OCI-LY7 (cell line): ENCODE measurements at regions not wholly inside any gene's neighbourhood (a gene's known extent, or its start where the extent isn't known, plus 50 kb on each side); places are given as distances from the start of the nearest gene placed in this dataset.

Experiments
- BruUV-seq: library from RNA; stranded (reverse); fragments of 400-500 nt; replicated peaks from 2 replicates; lab custom pipeline; 2021; lab: Mats Ljungman, UMichigan
- CTCF ChIA-PET: fragments of 300-600 bp; sonication (Branson Sonifier 250); formaldehyde crosslinking; loops from one replicate; lab custom pipeline; 2022; ENCODE audit warnings: antibody characterized with exemption; ENCODE audit not compliant: unreplicated experiment; lab: Charles Lee
- POLR2A ChIA-PET: fragments of 300-600 bp; sonication (Branson Sonifier 250); formaldehyde crosslinking; loops from one replicate; lab custom pipeline; 2022; ENCODE audit warnings: antibody characterized with exemption; lab: Charles Lee
- DNase-seq: peaks from one replicate; pipeline ENCODE4 v3.0.0-alpha.2; 2015; ENCODE audit warnings: low spot score
- H2AFZ ChIP-seq: fragments of 200-600 bp; sonication (generic), shearing (Covaris generic); 2 replicates; pipeline ENCODE4 v1.6.1; 2014; ENCODE audit warnings: mild to moderate bottlenecking, antibody characterized with exemption, low read length, moderate library complexity
- H3K27ac ChIP-seq: fragments of 200-600 bp; sonication (generic); 2 replicates; pipeline ENCODE4 v1.5.1; 2014; ENCODE audit warnings: mixed run types, low read depth, mild to moderate bottlenecking, moderate library complexity, low read length, inconsistent platforms; ENCODE audit not compliant: poor library complexity, severe bottlenecking
- H3K36me3 ChIP-seq: fragments of 200-600 bp; sonication (generic); 2 replicates; pipeline ENCODE4 v1.6.1; 2014; ENCODE audit warnings: mild to moderate bottlenecking, antibody characterized with exemption, low read length, moderate library complexity, mixed read lengths; ENCODE audit not compliant: insufficient read depth
- H3K4me1 ChIP-seq: fragments of 200-600 bp; sonication (generic); 2 replicates; pipeline ENCODE4 v1.5.1; 2014; ENCODE audit warnings: mild to moderate bottlenecking, low read length; ENCODE audit not compliant: insufficient read depth, poor library complexity, severe bottlenecking
- H3K4me2 ChIP-seq: fragments of 200-600 bp; sonication (generic); 2 replicates; pipeline ENCODE4 v1.6.1; 2014; ENCODE audit warnings: mild to moderate bottlenecking, low read length
- H3K4me3 ChIP-seq: fragments of 200-600 bp; sonication (generic); 2 replicates; pipeline ENCODE4 v1.5.1; 2014; ENCODE audit warnings: mild to moderate bottlenecking, low read depth, low read length; ENCODE audit not compliant: poor library complexity, severe bottlenecking
- H3K79me2 ChIP-seq: fragments of 200-600 bp; sonication (generic); 2 replicates; pipeline ENCODE4 v1.6.1; 2016; ENCODE audit warnings: low read depth, mild to moderate bottlenecking, low read length, moderate library complexity, mixed read lengths; ENCODE audit not compliant: insufficient read depth
- H3K9me2 ChIP-seq: fragments of 200-600 bp; sonication (generic); 2 replicates; pipeline ENCODE4 v1.6.1; 2016; ENCODE audit warnings: mild to moderate bottlenecking, low read length, mixed read lengths; ENCODE audit not compliant: insufficient read depth
- H3K9me3 ChIP-seq: fragments of 200-600 bp; sonication (generic); 2 replicates; pipeline ENCODE4 v1.6.1; 2014; ENCODE audit warnings: mild to moderate bottlenecking, mixed run types, low read length, mixed read lengths
- H4K20me1 ChIP-seq: fragments of 200-600 bp; sonication (generic); 2 replicates; pipeline ENCODE4 v1.6.1; 2014; ENCODE audit warnings: mild to moderate bottlenecking, antibody characterized with exemption, low read length, moderate library complexity, mixed read lengths; ENCODE audit not compliant: insufficient read depth
- EZH2phosphoT487 ChIP-seq: fragments of 200-600 bp; sonication (generic); IDR thresholded peaks from 2 replicates; pipeline ENCODE4 v1.6.1; 2018; ENCODE audit warnings: low read depth, borderline replicate concordance, mild to moderate bottlenecking, mixed run types, antibody characterized with exemption, low read length, moderate library complexity, mixed read lengths
- intact Hi-C: fragments of 100-400 bp; cut with micrococcal nuclease; formaldehyde crosslinking; loops from one replicate; pipeline ENCODE4 v1.10.0; 2022; ENCODE audit not compliant: unreplicated experiment
- TF ChIP-seq, protein P1 (sequence below): fragments of 200-600 bp; sonication (generic); conservative IDR thresholded peaks from 2 replicates; pipeline ENCODE4 v1.5.1; 2014; ENCODE audit warnings: mild to moderate bottlenecking, antibody characterized with exemption, low read length, moderate library complexity, mixed read lengths

DNA sequence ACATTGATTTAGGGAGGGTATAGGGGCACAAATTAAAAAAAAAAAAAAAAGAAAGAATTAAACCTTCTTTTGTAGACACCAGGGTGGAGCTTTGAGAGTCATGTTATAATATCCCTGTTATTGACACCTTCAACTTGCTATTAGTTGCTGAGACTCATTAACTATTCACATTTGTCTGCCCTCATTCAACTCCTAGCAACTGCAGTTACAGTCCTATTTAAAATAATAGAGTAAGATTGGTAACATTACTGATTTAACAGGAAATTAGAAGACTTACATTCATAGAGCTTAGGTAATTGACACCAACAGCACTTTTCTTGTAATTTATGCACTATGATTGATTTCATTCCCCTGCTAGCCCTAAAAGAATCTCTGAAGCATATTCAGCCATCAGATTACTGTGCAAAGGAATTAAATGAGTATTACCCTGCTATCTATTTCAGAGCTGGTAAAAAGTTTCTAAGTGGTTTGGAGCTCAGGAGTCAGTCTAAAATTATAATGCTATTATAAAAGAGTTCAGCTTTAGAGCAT lies 148.8 kb upstream of the TBL1XR1 start:
- Histone ChIP-seq H3K79me2 (no peaks in the 10 kb centered on the region), H2AFZ (peak overlapping the region; percentile 93; the same call in 1 of the 2 replicates), H3K4me1 (peaks cover 80% of the 10 kb centered on the region), H3K9me2 (no peaks in the 10 kb centered on the region), H3K4me3 (no peak overlapping the region), H3K27ac (no peak overlapping the region), H4K20me1 (no peaks in the 10 kb centered on the region), H3K4me2 (peak overlapping the region; percentile 60; the same call in 1 of the 2 replicates), H3K36me3 (no peaks in the 10 kb centered on the region), H3K9me3 (no peaks in the 10 kb centered on the region)
- ChIA-PET CTCF (interaction anchor here (1.2 kb wide), 1 partner anchor 16 kb away, joined by 4 read pairs; no protein-coding TSS in a partner anchor), POLR2A (interaction anchor here (0.5 to 1.1 kb wide), 10 partner anchors 12 to 288 kb away, joined by 3 to 6 read pairs (median 4); no protein-coding TSS in a partner anchor)
- no peak for TF ChIP-seq EZH2phosphoT487
- TF ChIP-seq, protein P1, sequence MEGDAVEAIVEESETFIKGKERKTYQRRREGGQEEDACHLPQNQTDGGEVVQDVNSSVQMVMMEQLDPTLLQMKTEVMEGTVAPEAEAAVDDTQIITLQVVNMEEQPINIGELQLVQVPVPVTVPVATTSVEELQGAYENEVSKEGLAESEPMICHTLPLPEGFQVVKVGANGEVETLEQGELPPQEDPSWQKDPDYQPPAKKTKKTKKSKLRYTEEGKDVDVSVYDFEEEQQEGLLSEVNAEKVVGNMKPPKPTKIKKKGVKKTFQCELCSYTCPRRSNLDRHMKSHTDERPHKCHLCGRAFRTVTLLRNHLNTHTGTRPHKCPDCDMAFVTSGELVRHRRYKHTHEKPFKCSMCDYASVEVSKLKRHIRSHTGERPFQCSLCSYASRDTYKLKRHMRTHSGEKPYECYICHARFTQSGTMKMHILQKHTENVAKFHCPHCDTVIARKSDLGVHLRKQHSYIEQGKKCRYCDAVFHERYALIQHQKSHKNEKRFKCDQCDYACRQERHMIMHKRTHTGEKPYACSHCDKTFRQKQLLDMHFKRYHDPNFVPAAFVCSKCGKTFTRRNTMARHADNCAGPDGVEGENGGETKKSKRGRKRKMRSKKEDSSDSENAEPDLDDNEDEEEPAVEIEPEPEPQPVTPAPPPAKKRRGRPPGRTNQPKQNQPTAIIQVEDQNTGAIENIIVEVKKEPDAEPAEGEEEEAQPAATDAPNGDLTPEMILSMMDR = no peak
- DNase-seq = no peak
- no TSS peak for BruUV-seq
- intact Hi-C loops = no loop called here

DNA sequence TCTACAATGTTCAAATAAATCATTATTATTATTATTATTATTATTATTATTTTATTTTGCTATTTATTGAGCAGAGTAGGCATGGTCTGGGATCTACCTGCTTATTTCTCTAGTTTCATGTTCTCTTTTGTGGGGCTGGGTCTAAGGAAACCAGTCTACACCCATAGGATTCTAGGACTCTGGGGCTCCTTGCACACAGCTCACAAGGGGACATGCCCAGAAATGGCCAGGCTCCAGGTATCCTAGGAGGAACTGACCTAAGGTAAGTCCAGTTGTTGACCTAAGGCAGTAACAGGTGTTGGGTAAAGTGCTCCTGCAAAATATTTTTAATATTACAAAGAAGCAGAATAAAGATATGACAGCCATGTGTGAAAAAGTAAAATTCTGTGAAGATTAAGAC lies 149.6 kb upstream of the TBL1XR1 start:
- no peak for DNase-seq
- Histone ChIP-seq H3K9me2 (no peaks in the 10 kb centered on the region), H2AFZ (no peak overlapping the region), H3K79me2 (no peaks in the 10 kb centered on the region), H3K9me3 (no peaks in the 10 kb centered on the region), H3K27ac (no peak overlapping the region), H3K4me2 (no peak overlapping the region), H3K4me1 (peaks cover 88% of the 10 kb centered on the region), H4K20me1 (no peaks in the 10 kb centered on the region), H3K36me3 (no peaks in the 10 kb centered on the region), H3K4me3 (no peak overlapping the region)
- TF ChIP-seq EZH2phosphoT487 = no peak
- BruUV-seq = no TSS peak
- intact Hi-C loops = no loop called here
- ChIA-PET POLR2A (interaction anchor here (0.5 to 1.1 kb wide), 9 partner anchors 11 to 288 kb away, joined by 3 to 6 read pairs (median 4); no protein-coding TSS in a partner anchor), CTCF (interaction anchor here (1.2 kb wide), 1 partner anchor 17 kb away, joined by 4 read pairs; no protein-coding TSS in a partner anchor)

DNA sequence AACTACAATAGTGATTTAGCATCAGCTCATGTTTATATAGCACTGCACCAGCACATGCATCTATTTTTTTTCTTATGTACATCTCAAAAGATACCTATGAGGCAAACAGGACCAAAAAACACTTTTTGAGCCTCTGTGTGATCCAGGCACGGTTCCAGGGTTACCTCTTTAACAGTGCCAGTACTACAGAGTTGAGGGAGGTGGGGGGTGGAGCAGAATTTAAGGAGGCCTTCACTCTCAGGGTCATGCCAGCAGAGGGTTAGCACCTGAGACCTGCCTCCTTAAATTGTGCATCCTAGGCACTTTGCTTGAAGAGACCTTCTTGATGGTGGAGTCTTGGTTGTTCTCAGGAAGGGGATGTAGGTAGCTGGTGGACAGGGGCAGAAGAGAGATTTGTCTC lies 150.3 kb upstream of the TBL1XR1 start:
- no peaks in the 10 kb centered on the region for H3K9me3 ChIP-seq
- DNase-seq = no peak
- no peaks in the 10 kb centered on the region for H3K9me2 ChIP-seq
- BruUV-seq = no TSS peak
- no peak overlapping the region for H3K4me3 ChIP-seq
- peak overlapping the region; percentile 4; the same call in 1 of the 2 replicates for H3K4me2 ChIP-seq
- H4K20me1 ChIP-seq = no peaks in the 10 kb centered on the region
- TF ChIP-seq EZH2phosphoT487 = no peak
- TF ChIP-seq, protein P1 = no peak
- H3K4me1 ChIP-seq = peaks cover 96% of the 10 kb centered on the region
- no peaks in the 10 kb centered on the region for H3K36me3 ChIP-seq
- ChIA-PET CTCF (no interaction called here), POLR2A (interaction anchor here (0.7 to 2.8 kb wide), 4 partner anchors 10 to 89 kb away, joined by 3 to 10 read pairs (median 5); no protein-coding TSS in a partner anchor)
- no peaks in the 10 kb centered on the region for H3K79me2 ChIP-seq
- intact Hi-C loops = no loop called here
- H3K27ac ChIP-seq = no peak overlapping the region
- H2AFZ ChIP-seq = 0 out of 2 replicates have a peak overlapping the region, but pooled peaks have one; percentile 25
